Fibroblast of the aortic adventitia (primary cell): ENCODE measurements at regions not wholly inside any gene's neighbourhood (a gene's known extent, or its start where the extent isn't known, plus 50 kb on each side); places are given as distances from the start of the nearest gene placed in this dataset.
A peak's percentile ranks its signal among the peaks of the same experiment; 100 is the strongest.

Source experiments
- DNase-seq: peaks from one replicate; pipeline ENCODE4 v3.0.0-alpha.2; 2010; ENCODE audit warnings: low read depth
- H3K4me3 ChIP-seq: 2 replicates; pipeline ENCODE4 v1.5.1; 2011; ENCODE audit warnings: low read depth, mild to moderate bottlenecking, control low read depth, low read length, moderate library complexity
- CTCF ChIP-seq: IDR thresholded peaks from 2 replicates; pipeline ENCODE4 v1.5.1; 2011; ENCODE audit warnings: mild to moderate bottlenecking, low read length, control low read depth, inconsistent platforms; ENCODE audit not compliant: insufficient read depth

GRCh38 chr17:5785867-5786509 lies 201.7 kb upstream of the NLRP1 start:
- TF ChIP-seq CTCF = no peak
- DNase-seq = peak; percentile 31
- no peak overlapping the region for H3K4me3 ChIP-seq

- TF ChIP-seq CTCF = no peak
- no peak overlapping the region for H3K4me3 ChIP-seq
- no peak for DNase-seq
Measured at GRCh38 chr17:5786510-5786875, 202.2 kb upstream of the NLRP1 start.

GRCh38 chr17:5788266-5788900 lies 204.1 kb upstream of the NLRP1 start:
- no peak overlapping the region for H3K4me3 ChIP-seq
- DNase-seq = peak; percentile 11
- no peak for TF ChIP-seq CTCF

- H3K4me3 ChIP-seq = no peak overlapping the region
- no peak for DNase-seq
- TF ChIP-seq CTCF = no peak
Measured at GRCh38 chr17:5789528-5789927, 205.2 kb upstream of the NLRP1 start.

GRCh38 chr17:5793157-5793556 lies 208.8 kb upstream of the NLRP1 start:
- TF ChIP-seq CTCF = peak; percentile 34
- H3K4me3 ChIP-seq = no peak overlapping the region
- DNase-seq = no peak

GRCh38 chr17:5793899-5794298 lies 209.6 kb upstream of the NLRP1 start:
- no peak for TF ChIP-seq CTCF
- H3K4me3 ChIP-seq = no peak overlapping the region
- no peak for DNase-seq

GRCh38 chr17:5794385-5794784 lies 210.1 kb upstream of the NLRP1 start:
- H3K4me3 ChIP-seq = no peak overlapping the region
- no peak for DNase-seq
- no peak for TF ChIP-seq CTCF
